Heart right ventricle (tissue), 16 donors: ENCODE measurements at regions not wholly inside any gene's neighbourhood (a gene's known extent, or its start where the extent isn't known, plus 50 kb on each side); places are given as distances from the start of the nearest gene placed in this dataset.

Experiments
- ATAC-seq, 8 donors: fragments of 200-7000 bp; cut with Tn5 transposase; one replicate each; pipeline ENCODE4 v1.9.1; 2020; ENCODE audit warnings: mild to moderate bottlenecking in 8 of 8, moderate library complexity in 8 of 8, moderate number of reproducible peaks in 1 of 8
- DNase-seq, 2 donors: peaks; one replicate each; pipeline ENCODE4 v3.0.0-alpha.2; 2020
- H3K27ac ChIP-seq, 10 donors: fragments of 200-600 bp; sonication (generic) in 2 of 10; one replicate each; pipeline versions ENCODE4 v1.5.0 to v1.8.0; 2020 to 2022; ENCODE audit warnings: mild to moderate bottlenecking in 3 of 10
- H3K27me3 ChIP-seq, 7 donors: fragments of 200-600 bp; one replicate each; pipeline ENCODE4 v1.8.0; 2021 to 2022; ENCODE audit warnings: mild to moderate bottlenecking in 2 of 7
- H3K36me3 ChIP-seq, 9 donors: fragments of 200-600 bp; sonication (generic) in 1 of 9; one replicate each; pipeline versions ENCODE4 v1.5.0 to v1.8.0; 2020 to 2022; ENCODE audit warnings: mild to moderate bottlenecking in 2 of 9
- H3K4me1 ChIP-seq, 9 donors: fragments of 200-600 bp; sonication (generic) in 1 of 9; one replicate each; pipeline versions ENCODE4 v1.5.0 to v1.8.0; 2020 to 2022; ENCODE audit warnings: mild to moderate bottlenecking in 4 of 9
- H3K4me3 ChIP-seq, 10 donors: fragments of 200-600 bp; sonication (generic) in 2 of 10; one replicate each; pipeline versions ENCODE4 v1.5.0 to v1.8.0; 2020 to 2022; ENCODE audit warnings: mild to moderate bottlenecking in 7 of 10, moderate library complexity in 2 of 10
- H3K9me3 ChIP-seq, 11 donors: fragments of 200-600 bp in 10 of 11; sonication (generic) in 2 of 11; one replicate each; pipeline versions ENCODE4 v1.5.0 to v1.8.0; 2013 to 2022; ENCODE audit warnings: mild to moderate bottlenecking in 2 of 11, control low read depth in 1 of 11, moderate library complexity in 1 of 11
- CTCF ChIP-seq, 9 donors: fragments of 200-600 bp; sonication (generic) in 2 of 9; IDR thresholded peaks; one replicate each; pipeline versions ENCODE4 v1.5.0 to v1.8.0; 2021 to 2022; ENCODE audit warnings: antibody characterized with exemption in 9 of 9, mild to moderate bottlenecking in 5 of 9, moderate library complexity in 1 of 9
- WGBS, 2 donors: extraction: QIAGEN DNeasy Blood & Tissue Kit; methylation state at CpG; one replicate each; pipeline ENCODE4 v1.1.7; 2013; ENCODE audit warnings: inconsistent platforms in 1 of 2; 5-methylcytosine and 5-hydroxymethylcytosine counted together
- intact Hi-C, 10 donors: fragments of 100-400 bp; cut with DNase I; formaldehyde crosslinking; loops; one replicate each; pipeline versions ENCODE4 v1.11.1 to v1.14.2; 2022
- donor health status: Arrhythmogenic right ventricular cardiomyopathy.
- donor health status: ischemic (EF 13 %, LVEDD 7.1; RV severe dilation, severe dysfunction).
- donor health status: healthy with polysubstance abuse.
- donor health status: DM: no; HTN: yes; CAD: no.
- donor health status: DM: no; HTN: no; CAD: no.
- donor health status: ischemic (EF 25% LVEDD 6.9; RV normal size, moderate dysfunction).
- donor health status: ischemic (EF 25% LVEDD 5.7; RV mildly dilated, moderate dysfunction).
- donor health status: healthy.
- donor health status: DM: yes; HTN: yes; CAD: no.
- donor health status: Ischemic cardiomyopathy.
- donor health status: ischemic (EF 35%, LVEDD 5.7; RV mildly dilated, moderate dysfunction).
- donor health status: nonischemic (EF 11% LVEDD 7.7; RV severe dilation, severe dysfunction).
- donor health status: DM: yes; HTN: yes; CAD: no.
- donor health status: PGD.
- donor health status: ischemic (EF 29% LVEDD 5.4; RV normal size, mild dysfunction).
- donor health status: nonischemic (EF 23%, LVEDD 6.1; RV moderate dilation, normal function).

GRCh38 chr16:35737076-35737475, 2277.7 kb downstream of the TP53TG3F start:
- Histone ChIP-seq H3K27ac (no peak overlapping the region), H3K36me3 (no peaks in the 10 kb centered on the region), H3K4me3 (no peak overlapping the region), H3K9me3 (peaks cover 0 to 62% (median 0%) of the 10 kb centered on the region in 11 donors), H3K4me1 (peaks cover 0 to 2% (median 0%) of the 10 kb centered on the region in 9 donors), H3K27me3 (no peaks in the 10 kb centered on the region)
- TF ChIP-seq CTCF (IDR thresholded peaks at IDR 0.05), result no peak
- intact Hi-C loops, result no loop called here
- 77 to 80% methylated on average over 3 of the region's 3 CpGs for WGBS, 2 donors
- DNase-seq (no peak), ATAC-seq (no peak)

DNA sequence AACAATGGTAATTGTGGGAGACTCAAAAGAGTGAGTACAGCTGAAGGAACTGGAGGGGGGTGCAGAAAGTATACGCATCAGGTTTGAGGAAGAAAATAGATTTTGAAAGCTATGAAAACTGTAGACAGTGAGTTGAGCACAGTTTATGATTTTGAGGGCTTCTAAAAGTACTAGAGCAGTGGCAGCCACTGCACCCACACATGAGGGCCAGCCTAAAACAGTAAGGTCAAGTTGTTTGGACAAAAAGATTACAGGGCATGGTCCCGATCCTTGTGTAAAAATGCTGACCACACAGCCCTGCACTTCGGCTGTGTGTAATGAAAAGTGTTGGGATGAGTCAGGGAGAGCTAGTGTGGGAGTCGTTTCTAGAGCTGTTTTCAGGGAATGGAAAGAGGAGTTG, 2282.1 kb downstream of the TP53TG3F start:
- ATAC-seq (no peak), DNase-seq (no peak)
- H3K4me1 ChIP-seq, result no peaks in the 10 kb centered on the region
- H3K27ac ChIP-seq, result no peak overlapping the region
- no peak overlapping the region for H3K4me3 ChIP-seq
- TF ChIP-seq CTCF (IDR thresholded peaks at IDR 0.05), result no peak
- intact Hi-C loops, result loop anchor here in 1 of 10 donors (10.0 kb wide), 1 partner anchor 63 kb away; no protein-coding TSS in a partner anchor
- H3K9me3 ChIP-seq, result peaks cover 0 to 44% (median 0%) of the 10 kb centered on the region in 11 donors
- no peaks in the 10 kb centered on the region for H3K36me3 ChIP-seq
- WGBS, 2 donors, result 62 to 64% methylated on average over 4 of the region's 4 CpGs
- no peaks in the 10 kb centered on the region for H3K27me3 ChIP-seq

GRCh38 chr16:35743101-35743692, 2283.8 kb downstream of the TP53TG3F start:
- Histone ChIP-seq H3K27me3 (no peaks in the 10 kb centered on the region), H3K4me3 (no peak overlapping the region), H3K9me3 (peaks cover 0 to 58% (median 0%) of the 10 kb centered on the region in 11 donors), H3K36me3 (no peaks in the 10 kb centered on the region), H3K4me1 (no peaks in the 10 kb centered on the region), H3K27ac (no peak overlapping the region)
- WGBS, 2 donors, result 43 to 46% methylated on average over 5 of the region's 5 CpGs
- intact Hi-C loops, result loop anchor here in 1 of 10 donors (10.0 kb wide), 1 partner anchor 62 kb away; no protein-coding TSS in a partner anchor
- ATAC-seq (no peak), DNase-seq (no peak)
- TF ChIP-seq CTCF (IDR thresholded peaks at IDR 0.05), result no peak

DNA sequence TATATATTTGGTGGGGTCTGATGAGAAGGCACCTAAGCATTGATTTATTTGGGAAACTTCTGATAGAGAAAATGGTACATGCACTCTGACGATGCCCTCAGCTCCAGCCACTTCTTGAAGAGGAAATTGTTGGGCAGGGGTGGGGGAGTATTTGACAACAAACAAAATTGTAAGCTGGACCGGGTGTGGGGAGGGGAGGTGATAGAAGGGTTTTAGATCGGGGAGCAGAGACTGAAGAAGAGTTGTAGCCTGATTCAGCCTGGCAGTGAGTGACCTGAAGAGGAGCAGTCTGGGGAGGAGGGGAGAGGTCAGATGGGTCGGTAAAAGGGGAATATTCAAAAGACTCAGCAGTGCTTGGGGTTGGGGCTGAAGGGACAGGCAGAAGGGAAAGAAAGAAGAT, 2284.7 kb downstream of the TP53TG3F start:
- Histone ChIP-seq H3K4me3 (no peak overlapping the region), H3K9me3 (peaks cover 0 to 66% (median 0%) of the 10 kb centered on the region in 11 donors), H3K36me3 (no peaks in the 10 kb centered on the region), H3K4me1 (no peaks in the 10 kb centered on the region), H3K27ac (no peak overlapping the region), H3K27me3 (no peaks in the 10 kb centered on the region)
- TF ChIP-seq CTCF (IDR thresholded peaks at IDR 0.05), result no peak
- WGBS, 2 donors, result 53 to 56% methylated on average over 4 of the region's 4 CpGs
- no peak for ATAC-seq
- no peak for DNase-seq
- intact Hi-C loops, result loop anchor here in 1 of 10 donors (10.0 kb wide), 1 partner anchor 61 kb away; no protein-coding TSS in a partner anchor
